CD4-positive, alpha-beta T cell (primary cell): ENCODE measurements at regions not wholly inside any gene's neighbourhood (a gene's known extent, or its start where the extent isn't known, plus 50 kb on each side); places are given as distances from the start of the nearest gene placed in this dataset.

Experiments
- ATAC-seq: fragments of 200-7000 bp; cut with Tn5 transposase; one replicate; pipeline ENCODE4 v1.10.0; 2022; ENCODE audit warnings: mild to moderate bottlenecking; ENCODE audit not compliant: poor library complexity
- CTCF ChIA-PET: fragments of 350-600 bp; sonication (Branson Sonifier 250); formaldehyde crosslinking; loops from one replicate; lab custom pipeline; 2021; ENCODE audit warnings: antibody characterized with exemption, inconsistent platforms; lab: Charles Lee
- POLR2A ChIA-PET: fragments of 350-600 bp; sonication (Branson Sonifier 250); formaldehyde crosslinking; loops from one replicate; lab custom pipeline; 2021; ENCODE audit warnings: antibody characterized with exemption, inconsistent platforms; lab: Charles Lee
- DNase-seq, 14 experiments: peaks; one replicate each; pipeline ENCODE4 v3.0.0-alpha.2; 2013 to 2020; ENCODE audit warnings: mixed read lengths in 2 of 14
- H3K27ac ChIP-seq, 2 donors: one replicate each; pipeline versions ENCODE4 v1.5.1 to v1.7.0; 2013; ENCODE audit warnings: low read length in 2 of 2, low read depth in 1 of 2, mild to moderate bottlenecking in 1 of 2
- H3K27me3 ChIP-seq, 2 experiments: 1 replicate in 1 of 2; 2 replicates in 1 of 2; pipeline versions ENCODE4 v1.6.1 to v1.7.0; 2013; ENCODE audit warnings: low read length in 2 of 2, control low read depth in 1 of 2, mild to moderate bottlenecking in 1 of 2, moderate library complexity in 1 of 2; ENCODE audit not compliant: insufficient read depth in 2 of 2, control insufficient read depth in 1 of 2
- H3K36me3 ChIP-seq: one replicate; pipeline ENCODE4 v1.6.1; 2013; ENCODE audit warnings: low read length, control low read depth; ENCODE audit not compliant: insufficient read depth
- H3K4me1 ChIP-seq: one replicate; pipeline ENCODE4 v1.6.1; 2013; ENCODE audit warnings: low read length, control low read depth; ENCODE audit not compliant: insufficient read depth
- H3K4me3 ChIP-seq: one replicate; pipeline ENCODE4 v1.5.1; 2013; ENCODE audit warnings: mild to moderate bottlenecking, low read length, moderate library complexity
- H3K9me3 ChIP-seq, 2 experiments: 1 replicate in 1 of 2; 2 replicates in 1 of 2; pipeline versions ENCODE4 v1.6.1 to v1.7.0; 2013; ENCODE audit warnings: low read length in 2 of 2, mild to moderate bottlenecking in 2 of 2, control low read depth in 1 of 2, moderate library complexity in 1 of 2; ENCODE audit not compliant: control insufficient read depth in 1 of 2, insufficient read depth in 1 of 2
- H3K27ac Mint-ChIP-seq: one replicate; pipeline ENCODE4 v1.8.0; 2020; ENCODE audit warnings: mixed read lengths
- H3K27me3 Mint-ChIP-seq: one replicate; pipeline ENCODE4 v1.8.0; 2021; ENCODE audit warnings: mixed read lengths
- H3K36me3 Mint-ChIP-seq: one replicate; pipeline ENCODE4 v1.8.0; 2021; ENCODE audit warnings: low read depth, mixed read lengths
- H3K4me1 Mint-ChIP-seq: one replicate; pipeline ENCODE4 v1.8.0; 2021; ENCODE audit warnings: low read depth, mixed read lengths
- H3K4me3 Mint-ChIP-seq: one replicate; pipeline ENCODE4 v1.8.0; 2020; ENCODE audit warnings: mild to moderate bottlenecking, mixed read lengths
- H3K9me3 Mint-ChIP-seq: one replicate; pipeline ENCODE4 v1.8.0; 2020; ENCODE audit warnings: mixed read lengths
- CTCF ChIP-seq: fragments of 200-600 bp; IDR thresholded peaks from one replicate; pipeline ENCODE4 v1.8.0; 2022; ENCODE audit warnings: antibody characterized with exemption, mild to moderate bottlenecking
- intact Hi-C, 2 experiments: fragments of 100-400 bp; cut with DNase I in 1 of 2; cut with micrococcal nuclease in 1 of 2; formaldehyde crosslinking; loops; one replicate each; pipeline versions ENCODE4 v1.15.1 to v1.9.0; 2023 to 2025; cut with DNase I, micrococcal nuclease

DNA sequence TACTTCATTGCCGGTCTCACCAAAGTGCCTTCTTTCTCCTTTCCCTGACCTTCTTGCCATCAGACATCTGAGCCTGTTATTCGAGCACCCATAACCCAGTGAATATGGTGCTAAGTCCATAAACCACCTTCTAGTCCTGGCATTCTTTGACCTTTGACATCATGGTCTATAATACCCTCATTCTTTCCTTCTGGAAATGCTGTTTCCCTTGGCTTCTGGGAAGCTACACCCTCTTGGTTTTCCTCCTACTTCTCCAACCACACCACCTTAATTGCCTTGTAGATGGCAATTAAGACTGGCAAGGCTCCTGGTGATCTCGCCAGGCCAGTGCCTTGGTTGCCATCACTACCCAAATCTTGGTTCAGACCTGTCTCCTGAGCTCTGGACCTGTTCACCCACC, 56.1 kb upstream of the TRAK1 start:
- H3K4me1 ChIP-seq, result no peaks in the 10 kb centered on the region
- Mint-ChIP-seq H3K9me3 (no peaks in the 10 kb centered on the region), H3K4me3 (no peak overlapping the region), H3K27ac (no peak overlapping the region), H3K27me3 (no peaks in the 10 kb centered on the region), H3K4me1 (peaks cover 43% of the 10 kb centered on the region), H3K36me3 (peaks cover 16% of the 10 kb centered on the region)
- ChIA-PET CTCF (no interaction called here), POLR2A (no interaction called here)
- DNase-seq (no peak), ATAC-seq (no peak)
- H3K36me3 ChIP-seq, result peaks cover 16% of the 10 kb centered on the region
- intact Hi-C loops, result no loop called here
- no peaks in the 10 kb centered on the region for H3K27me3 ChIP-seq
- TF ChIP-seq CTCF, result no peak
- H3K4me3 ChIP-seq, result no peak overlapping the region
- no peaks in the 10 kb centered on the region for H3K9me3 ChIP-seq
- no peak overlapping the region for H3K27ac ChIP-seq

- no peak for TF ChIP-seq CTCF
- DNase-seq (no peak), ATAC-seq (no peak)
- Mint-ChIP-seq H3K27me3 (no peaks in the 10 kb centered on the region), H3K9me3 (no peaks in the 10 kb centered on the region), H3K27ac (no peak overlapping the region), H3K36me3 (peaks cover 16% of the 10 kb centered on the region), H3K4me1 (peaks cover 35% of the 10 kb centered on the region), H3K4me3 (no peak overlapping the region)
- intact Hi-C loops, result no loop called here
- ChIA-PET POLR2A (no interaction called here), CTCF (no interaction called here)
- Histone ChIP-seq H3K9me3 (no peaks in the 10 kb centered on the region), H3K36me3 (peaks cover 16% of the 10 kb centered on the region), H3K4me3 (no peak overlapping the region), H3K27me3 (no peaks in the 10 kb centered on the region), H3K27ac (no peak overlapping the region), H3K4me1 (no peaks in the 10 kb centered on the region)
These were observed 57.4 kb upstream of the TRAK1 start for GRCh38 chr3:42033741-42034140.

DNA sequence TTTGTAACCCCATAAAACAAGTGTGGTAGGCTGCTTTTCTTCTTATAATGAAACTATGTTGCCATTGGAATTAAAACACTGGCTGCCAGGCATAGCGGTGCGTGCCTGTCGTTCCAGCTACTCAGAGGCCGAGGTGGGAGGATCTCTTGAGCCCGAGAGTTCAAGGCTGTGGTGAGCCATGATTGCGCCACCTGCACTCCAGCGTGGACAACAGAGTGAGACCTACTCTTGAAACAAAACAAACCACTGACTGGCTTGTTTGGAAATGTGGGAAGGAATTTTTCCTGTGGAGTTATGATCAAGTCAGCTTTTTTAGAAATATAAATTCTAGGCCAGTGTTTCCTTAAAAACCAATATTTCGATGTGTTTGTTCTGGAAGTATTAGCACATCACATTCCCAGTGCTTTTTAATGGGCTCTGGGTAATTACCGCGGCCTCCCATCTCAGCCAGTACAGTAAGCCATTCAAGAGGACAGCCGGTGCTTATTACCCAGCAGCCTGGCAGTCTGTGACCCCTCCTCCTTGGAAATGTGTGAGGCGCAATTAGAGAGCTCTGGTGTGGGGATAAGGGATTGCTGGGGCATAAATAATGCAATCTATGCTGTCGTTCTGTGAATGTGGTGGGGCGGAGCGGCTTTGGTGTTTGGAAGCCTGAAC, 58.3 kb upstream of the TRAK1 start:
- no peak for DNase-seq
- H3K27ac Mint-ChIP-seq, result no peak overlapping the region
- TF ChIP-seq CTCF, result no peak
- H3K9me3 Mint-ChIP-seq, result no peaks in the 10 kb centered on the region
- no peak overlapping the region for H3K4me3 Mint-ChIP-seq
- peaks cover 0 to 4% of the 10 kb centered on the region in 2 experiments for H3K9me3 ChIP-seq
- no peak overlapping the region for H3K27ac ChIP-seq
- no peaks in the 10 kb centered on the region for H3K27me3 Mint-ChIP-seq
- H3K4me3 ChIP-seq, result no peak overlapping the region
- CTCF ChIA-PET, result no interaction called here
- H3K4me1 Mint-ChIP-seq, result peaks cover 35% of the 10 kb centered on the region
- H3K36me3 ChIP-seq, result peaks cover 16% of the 10 kb centered on the region
- peaks cover 16% of the 10 kb centered on the region for H3K36me3 Mint-ChIP-seq
- POLR2A ChIA-PET, result no interaction called here
- no peaks in the 10 kb centered on the region for H3K4me1 ChIP-seq
- intact Hi-C loops, result no loop called here
- ATAC-seq, result no peak
- no peaks in the 10 kb centered on the region for H3K27me3 ChIP-seq
